ENCODE measurements at regions not wholly inside any gene's neighbourhood (a gene's known extent, or its start where the extent isn't known, plus 50 kb on each side); places are given as distances from the start of the nearest gene placed in this dataset.

DNA sequence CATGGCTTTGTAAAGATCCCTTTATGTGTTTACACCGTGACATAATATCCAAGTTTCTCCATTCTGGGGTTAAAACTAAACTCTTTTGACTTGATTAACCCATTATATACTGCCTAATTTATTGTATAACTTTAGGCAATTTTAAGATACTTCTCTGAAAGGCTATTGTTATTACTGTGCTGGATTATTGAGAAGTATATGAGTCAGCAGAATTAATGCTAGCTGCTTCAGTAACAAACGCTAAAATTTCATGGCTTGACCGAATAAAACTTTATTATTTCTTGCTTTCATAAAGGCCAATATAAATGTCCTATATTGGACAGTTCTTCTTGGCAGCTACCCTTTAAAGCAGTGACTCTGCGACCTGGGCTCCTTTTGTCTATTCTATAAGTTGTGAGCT lies 853.9 kb downstream of the SORCS3 start:
- ChIA-PET POLR2A (no interaction called here), CTCF (no interaction called here)
- no peak for DNase-seq
- H3K4me3 Mint-ChIP-seq (ENCODE audit: unreplicated experiment), result no peak overlapping the region
- H3K4me3 ChIP-seq (ENCODE audit: low read depth, low read length), result no peak overlapping the region
- no peak overlapping the region for H3K27ac Mint-ChIP-seq (ENCODE audit: unreplicated experiment)
- no peaks in the 10 kb centered on the region for H3K36me3 ChIP-seq (ENCODE audit: control insufficient read depth, insufficient read depth, low read length)
- H3K36me3 Mint-ChIP-seq (ENCODE audit: insufficient read depth, unreplicated experiment), result no peaks in the 10 kb centered on the region
- no TSS peak for BruUV-seq (replicated peaks)
- H3K9me3 ChIP-seq, result no peaks in the 10 kb centered on the region
- TF ChIP-seq, protein P1, sequence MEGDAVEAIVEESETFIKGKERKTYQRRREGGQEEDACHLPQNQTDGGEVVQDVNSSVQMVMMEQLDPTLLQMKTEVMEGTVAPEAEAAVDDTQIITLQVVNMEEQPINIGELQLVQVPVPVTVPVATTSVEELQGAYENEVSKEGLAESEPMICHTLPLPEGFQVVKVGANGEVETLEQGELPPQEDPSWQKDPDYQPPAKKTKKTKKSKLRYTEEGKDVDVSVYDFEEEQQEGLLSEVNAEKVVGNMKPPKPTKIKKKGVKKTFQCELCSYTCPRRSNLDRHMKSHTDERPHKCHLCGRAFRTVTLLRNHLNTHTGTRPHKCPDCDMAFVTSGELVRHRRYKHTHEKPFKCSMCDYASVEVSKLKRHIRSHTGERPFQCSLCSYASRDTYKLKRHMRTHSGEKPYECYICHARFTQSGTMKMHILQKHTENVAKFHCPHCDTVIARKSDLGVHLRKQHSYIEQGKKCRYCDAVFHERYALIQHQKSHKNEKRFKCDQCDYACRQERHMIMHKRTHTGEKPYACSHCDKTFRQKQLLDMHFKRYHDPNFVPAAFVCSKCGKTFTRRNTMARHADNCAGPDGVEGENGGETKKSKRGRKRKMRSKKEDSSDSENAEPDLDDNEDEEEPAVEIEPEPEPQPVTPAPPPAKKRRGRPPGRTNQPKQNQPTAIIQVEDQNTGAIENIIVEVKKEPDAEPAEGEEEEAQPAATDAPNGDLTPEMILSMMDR (IDR thresholded peaks at IDR 0.05; ENCODE audit: insufficient read depth in 1 of 2, low read depth in 1 of 2, low read length in 1 of 2, severe bottlenecking in 1 of 2, unreplicated experiment in 1 of 2), result no peak
- H3K27me3 ChIP-seq (replicated peaks; ENCODE audit: control insufficient read depth, insufficient read depth, low read length), result no peaks in the 10 kb centered on the region
- H3K9me3 Mint-ChIP-seq (ENCODE audit: unreplicated experiment), result no peaks in the 10 kb centered on the region
- H3K27me3 Mint-ChIP-seq (ENCODE audit: insufficient read depth, unreplicated experiment), result no peaks in the 10 kb centered on the region
- H3K4me1 Mint-ChIP-seq (ENCODE audit: low read depth, unreplicated experiment), result no peaks in the 10 kb centered on the region
- intact Hi-C loops (cut with micrococcal nuclease; ENCODE audit: unreplicated experiment), result no loop called here
- H3K4me1 ChIP-seq, result no peaks in the 10 kb centered on the region

DNA sequence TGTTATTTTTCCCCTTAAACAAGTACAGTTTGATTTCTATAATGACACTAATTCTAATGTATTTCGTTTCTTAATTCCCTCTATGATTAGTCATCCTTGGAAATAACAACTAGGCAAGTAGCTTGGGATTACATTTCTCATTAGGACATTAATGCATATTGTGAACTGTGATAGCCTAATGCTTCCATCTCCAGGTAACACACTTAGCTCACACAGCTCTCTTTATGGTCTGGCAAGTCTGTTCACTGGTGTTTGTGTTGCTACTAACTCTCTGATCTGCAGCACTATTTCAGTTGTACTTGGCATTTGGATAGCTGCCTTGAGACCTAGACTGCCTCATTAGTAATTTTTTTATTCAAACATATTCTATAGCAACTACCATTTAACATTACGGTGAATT lies 853.2 kb downstream of the SORCS3 start:
- H3K4me3 Mint-ChIP-seq (ENCODE audit: unreplicated experiment), result no peak overlapping the region
- Histone ChIP-seq H3K27me3 (replicated peaks; ENCODE audit: control insufficient read depth, insufficient read depth, low read length) (no peaks in the 10 kb centered on the region), H3K4me1 (no peaks in the 10 kb centered on the region), H3K36me3 (ENCODE audit: control insufficient read depth, insufficient read depth, low read length) (no peaks in the 10 kb centered on the region), H3K4me3 (ENCODE audit: low read depth, low read length) (no peak overlapping the region), H3K9me3 (no peaks in the 10 kb centered on the region)
- ChIA-PET POLR2A (no interaction called here), CTCF (no interaction called here)
- BruUV-seq (replicated peaks), result no TSS peak
- H3K36me3 Mint-ChIP-seq (ENCODE audit: insufficient read depth, unreplicated experiment), result no peaks in the 10 kb centered on the region
- DNase-seq, result no peak
- no peaks in the 10 kb centered on the region for H3K27me3 Mint-ChIP-seq (ENCODE audit: insufficient read depth, unreplicated experiment)
- no peaks in the 10 kb centered on the region for H3K9me3 Mint-ChIP-seq (ENCODE audit: unreplicated experiment)
- TF ChIP-seq, protein P1 (IDR thresholded peaks at IDR 0.05; ENCODE audit: insufficient read depth in 1 of 2, low read depth in 1 of 2, low read length in 1 of 2, severe bottlenecking in 1 of 2, unreplicated experiment in 1 of 2), result no peak
- intact Hi-C loops (cut with micrococcal nuclease; ENCODE audit: unreplicated experiment), result no loop called here
- H3K4me1 Mint-ChIP-seq (ENCODE audit: low read depth, unreplicated experiment), result no peaks in the 10 kb centered on the region
- H3K27ac Mint-ChIP-seq (ENCODE audit: unreplicated experiment), result no peak overlapping the region

DNA sequence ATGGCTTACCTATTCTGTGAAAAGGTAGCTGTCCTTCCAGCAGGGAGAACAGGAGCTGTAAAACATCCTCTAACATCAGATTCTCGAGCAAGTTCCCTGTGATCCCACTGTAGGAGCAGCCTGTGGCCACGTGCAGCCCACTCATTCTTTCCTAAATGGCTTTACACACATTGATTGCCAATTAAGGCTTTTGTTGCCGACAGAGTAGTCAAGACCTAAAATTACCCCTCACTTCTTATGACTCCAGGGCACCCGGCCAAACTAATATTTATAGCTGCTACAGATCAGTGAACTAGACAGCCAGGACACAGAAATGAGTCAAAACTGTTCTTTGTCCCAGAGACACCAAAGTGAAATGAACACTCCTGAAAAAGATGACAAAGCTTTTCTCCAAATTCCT lies 832.1 kb downstream of the SORCS3 start:
- H3K36me3 Mint-ChIP-seq (ENCODE audit: insufficient read depth, unreplicated experiment), result no peaks in the 10 kb centered on the region
- BruUV-seq (replicated peaks), result no TSS peak
- ChIA-PET CTCF (no interaction called here), POLR2A (no interaction called here)
- H3K4me1 Mint-ChIP-seq (ENCODE audit: low read depth, unreplicated experiment), result no peaks in the 10 kb centered on the region
- H3K27ac Mint-ChIP-seq (ENCODE audit: unreplicated experiment), result no peak overlapping the region
- H3K9me3 Mint-ChIP-seq (ENCODE audit: unreplicated experiment), result no peaks in the 10 kb centered on the region
- H3K9me3 ChIP-seq, result no peaks in the 10 kb centered on the region
- TF ChIP-seq, protein P1 (IDR thresholded peaks at IDR 0.05; ENCODE audit: insufficient read depth in 1 of 2, low read depth in 1 of 2, low read length in 1 of 2, severe bottlenecking in 1 of 2, unreplicated experiment in 1 of 2), result no peak
- no peak overlapping the region for H3K4me3 ChIP-seq (ENCODE audit: low read depth, low read length)
- intact Hi-C loops (cut with micrococcal nuclease; ENCODE audit: unreplicated experiment), result no loop called here
- no peaks in the 10 kb centered on the region for H3K36me3 ChIP-seq (ENCODE audit: control insufficient read depth, insufficient read depth, low read length)
- no peaks in the 10 kb centered on the region for H3K27me3 Mint-ChIP-seq (ENCODE audit: insufficient read depth, unreplicated experiment)
- no peak overlapping the region for H3K4me3 Mint-ChIP-seq (ENCODE audit: unreplicated experiment)
- H3K4me1 ChIP-seq, result no peaks in the 10 kb centered on the region
- H3K27me3 ChIP-seq (replicated peaks; ENCODE audit: control insufficient read depth, insufficient read depth, low read length), result no peaks in the 10 kb centered on the region
- DNase-seq, result no peak

Measured in Caco-2 (cell line).